Spleen (tissue), 7 donors: ENCODE measurements at regions not wholly inside any gene's neighbourhood (a gene's known extent, or its start where the extent isn't known, plus 50 kb on each side); places are given as distances from the start of the nearest gene placed in this dataset.

Source experiments
- POLR2A ChIP-seq, 3 donors: fragments of 450-650 bp; IDR thresholded peaks; one replicate each; pipeline ENCODE4 v1.5.1; 2017; ENCODE audit warnings: antibody characterized with exemption in 3 of 3, mild to moderate bottlenecking in 1 of 3
- POLR2AphosphoS5 ChIP-seq, 3 donors: sonication (generic); formaldehyde crosslinking; IDR thresholded peaks; one replicate each; pipeline ENCODE4 v1.5.1; 2017; ENCODE audit warnings: antibody characterized with exemption in 3 of 3
- TF ChIP-seq, protein P1 (sequence below), 11 experiments: fragments of 200-600 bp in 7 of 11; fragments of 450-650 bp in 4 of 11; sonication (generic) in 4 of 11; IDR thresholded peaks in 8 of 11; conservative IDR thresholded peaks in 3 of 11; 1 replicate in 7 of 11; 2 replicates in 4 of 11; pipeline versions ENCODE4 v1.4.0 to v1.8.0; 2016 to 2021; ENCODE audit warnings: antibody characterized with exemption in 11 of 11, inconsistent platforms in 4 of 11, mild to moderate bottlenecking in 1 of 11
- donor health status: DM: no; HTN: no; CAD: no; lungs with moderate emphysema.
- donor health status: DM: no; HTN: no; CAD: no.
- donor health status: DM: no; HTN: no; CAD: no.

DNA sequence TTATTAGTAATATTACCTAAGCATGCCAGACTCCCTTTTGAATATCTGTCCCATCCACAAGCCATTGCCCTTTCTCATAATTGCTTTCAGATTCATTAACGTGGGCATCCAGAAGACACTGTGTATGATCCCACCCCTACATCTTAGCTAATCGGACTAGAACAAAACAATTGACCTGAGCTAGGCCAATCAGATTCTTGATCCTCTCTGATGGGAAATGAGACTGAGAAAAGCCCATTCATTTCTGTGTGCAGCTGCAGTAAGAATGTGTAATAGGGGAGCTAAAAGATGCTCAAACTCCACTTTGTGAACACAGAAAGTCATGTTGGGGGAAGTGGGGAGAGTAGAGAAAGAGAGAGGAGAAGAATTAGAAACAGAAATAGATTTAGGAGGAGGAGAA lies 281.7 kb upstream of the G2E3 start:
- TF ChIP-seq, protein P1, sequence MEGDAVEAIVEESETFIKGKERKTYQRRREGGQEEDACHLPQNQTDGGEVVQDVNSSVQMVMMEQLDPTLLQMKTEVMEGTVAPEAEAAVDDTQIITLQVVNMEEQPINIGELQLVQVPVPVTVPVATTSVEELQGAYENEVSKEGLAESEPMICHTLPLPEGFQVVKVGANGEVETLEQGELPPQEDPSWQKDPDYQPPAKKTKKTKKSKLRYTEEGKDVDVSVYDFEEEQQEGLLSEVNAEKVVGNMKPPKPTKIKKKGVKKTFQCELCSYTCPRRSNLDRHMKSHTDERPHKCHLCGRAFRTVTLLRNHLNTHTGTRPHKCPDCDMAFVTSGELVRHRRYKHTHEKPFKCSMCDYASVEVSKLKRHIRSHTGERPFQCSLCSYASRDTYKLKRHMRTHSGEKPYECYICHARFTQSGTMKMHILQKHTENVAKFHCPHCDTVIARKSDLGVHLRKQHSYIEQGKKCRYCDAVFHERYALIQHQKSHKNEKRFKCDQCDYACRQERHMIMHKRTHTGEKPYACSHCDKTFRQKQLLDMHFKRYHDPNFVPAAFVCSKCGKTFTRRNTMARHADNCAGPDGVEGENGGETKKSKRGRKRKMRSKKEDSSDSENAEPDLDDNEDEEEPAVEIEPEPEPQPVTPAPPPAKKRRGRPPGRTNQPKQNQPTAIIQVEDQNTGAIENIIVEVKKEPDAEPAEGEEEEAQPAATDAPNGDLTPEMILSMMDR (IDR thresholded peaks at IDR 0.05 in 8 of 11, conservative IDR thresholded peaks at IDR 0.05 in 3 of 11), result no peak
- no peak for TF ChIP-seq POLR2AphosphoS5 (IDR thresholded peaks at IDR 0.05)
- no peak for TF ChIP-seq POLR2A (IDR thresholded peaks at IDR 0.05)
